ENCODE measurements at regions not wholly inside any gene's neighbourhood (a gene's known extent, or its start where the extent isn't known, plus 50 kb on each side); places are given as distances from the start of the nearest gene placed in this dataset.

- no peak overlapping the region for H3K27ac ChIP-seq
- H3K4me1 ChIP-seq = no peaks in the 10 kb centered on the region
- no peaks in the 10 kb centered on the region for H3K36me3 ChIP-seq
- no peak for DNase-seq (ENCODE audit: low spot score)
- no peaks in the 10 kb centered on the region for H3K9me3 ChIP-seq
- H3K27me3 ChIP-seq = no peaks in the 10 kb centered on the region
- no peak overlapping the region for H3K4me3 ChIP-seq
- TF ChIP-seq CTCF (IDR thresholded peaks at IDR 0.05) = no peak
These were observed 779.4 kb downstream of the SEMA5A start for GRCh38 chr5:8766448-8766847.

- no peak overlapping the region for H3K4me3 ChIP-seq
- H3K4me1 ChIP-seq = no peaks in the 10 kb centered on the region
- no peak for TF ChIP-seq CTCF (IDR thresholded peaks at IDR 0.05)
- H3K9me3 ChIP-seq = no peaks in the 10 kb centered on the region
- H3K27me3 ChIP-seq = no peaks in the 10 kb centered on the region
- H3K27ac ChIP-seq = no peak overlapping the region
- H3K36me3 ChIP-seq = no peaks in the 10 kb centered on the region
- no peak for DNase-seq (ENCODE audit: low spot score)
These were observed 778.8 kb downstream of the SEMA5A start for GRCh38 chr5:8767111-8767510.

GRCh38 chr5:8767746-8768145 is 778.1 kb downstream of the SEMA5A start:
- Histone ChIP-seq H3K27ac (no peak overlapping the region), H3K4me1 (no peaks in the 10 kb centered on the region), H3K27me3 (no peaks in the 10 kb centered on the region), H3K36me3 (no peaks in the 10 kb centered on the region), H3K9me3 (no peaks in the 10 kb centered on the region), H3K4me3 (no peak overlapping the region)
- TF ChIP-seq CTCF (IDR thresholded peaks at IDR 0.05) = no peak
- DNase-seq (ENCODE audit: low spot score) = no peak

- Histone ChIP-seq H3K27ac (no peak overlapping the region), H3K4me3 (no peak overlapping the region), H3K9me3 (no peaks in the 10 kb centered on the region), H3K4me1 (no peaks in the 10 kb centered on the region), H3K36me3 (no peaks in the 10 kb centered on the region), H3K27me3 (no peaks in the 10 kb centered on the region)
- no peak for TF ChIP-seq CTCF (IDR thresholded peaks at IDR 0.05)
- no peak for DNase-seq (ENCODE audit: low spot score)
These were observed 776.2 kb downstream of the SEMA5A start for GRCh38 chr5:8769631-8770030.

GRCh38 chr5:8770431-8770830 is 775.4 kb downstream of the SEMA5A start:
- no peak overlapping the region for H3K27ac ChIP-seq
- H3K4me1 ChIP-seq = no peaks in the 10 kb centered on the region
- DNase-seq (ENCODE audit: low spot score) = no peak
- no peaks in the 10 kb centered on the region for H3K9me3 ChIP-seq
- no peak for TF ChIP-seq CTCF (IDR thresholded peaks at IDR 0.05)
- H3K27me3 ChIP-seq = no peaks in the 10 kb centered on the region
- no peak overlapping the region for H3K4me3 ChIP-seq
- H3K36me3 ChIP-seq = no peaks in the 10 kb centered on the region

- no peak for DNase-seq (ENCODE audit: low spot score)
- H3K27ac ChIP-seq = no peak overlapping the region
- H3K4me1 ChIP-seq = no peaks in the 10 kb centered on the region
- H3K27me3 ChIP-seq = no peaks in the 10 kb centered on the region
- no peaks in the 10 kb centered on the region for H3K36me3 ChIP-seq
- no peaks in the 10 kb centered on the region for H3K9me3 ChIP-seq
- TF ChIP-seq CTCF (IDR thresholded peaks at IDR 0.05) = no peak
- H3K4me3 ChIP-seq = no peak overlapping the region
These were observed 772.7 kb downstream of the SEMA5A start for GRCh38 chr5:8773046-8773615.
